Liver (tissue), 8 donors: ENCODE measurements at regions not wholly inside any gene's neighbourhood (a gene's known extent, or its start where the extent isn't known, plus 50 kb on each side); places are given as distances from the start of the nearest gene placed in this dataset.

Experiments
- DNase-seq: peaks from one replicate; pipeline ENCODE4 v3.0.0-alpha.2; 2017; ENCODE audit warnings: low spot score
- H3K27ac ChIP-seq, 2 donors: one replicate each; pipeline ENCODE4 v1.7.0; 2013; ENCODE audit warnings: inconsistent platforms in 2 of 2, low read length in 2 of 2, control low read depth in 1 of 2, low read depth in 1 of 2, mild to moderate bottlenecking in 1 of 2
- H3K27me3 ChIP-seq, 4 donors: one replicate each; pipeline versions ENCODE4 v1.6.1 to v1.7.0; 2013; ENCODE audit warnings: low read length in 3 of 4, inconsistent platforms in 1 of 4, mild to moderate bottlenecking in 1 of 4, moderate library complexity in 1 of 4; ENCODE audit not compliant: control insufficient read depth in 4 of 4, insufficient read depth in 4 of 4
- H3K36me3 ChIP-seq, 4 donors: one replicate each; pipeline versions ENCODE4 v1.6.1 to v1.7.0; 2013; ENCODE audit warnings: low read length in 3 of 4, mild to moderate bottlenecking in 3 of 4, low read depth in 1 of 4, moderate library complexity in 1 of 4; ENCODE audit not compliant: control insufficient read depth in 4 of 4, insufficient read depth in 3 of 4
- H3K4me1 ChIP-seq, 4 donors: one replicate each; pipeline versions ENCODE4 v1.6.1 to v1.7.0; 2013; ENCODE audit warnings: low read length in 3 of 4, mild to moderate bottlenecking in 3 of 4, moderate library complexity in 1 of 4; ENCODE audit not compliant: control insufficient read depth in 4 of 4, insufficient read depth in 4 of 4
- H3K4me3 ChIP-seq, 3 donors: one replicate each; pipeline versions ENCODE4 v1.6.1 to v1.7.0; 2013; ENCODE audit warnings: low read length in 3 of 3, control low read depth in 1 of 3, low read depth in 1 of 3, mild to moderate bottlenecking in 1 of 3
- H3K9ac ChIP-seq, 2 donors: one replicate each; pipeline ENCODE4 v1.7.0; 2013; ENCODE audit warnings: low read length in 2 of 2, mild to moderate bottlenecking in 2 of 2, moderate library complexity in 2 of 2, control low read depth in 1 of 2, low read depth in 1 of 2
- H3K9me3 ChIP-seq, 4 donors: one replicate each; pipeline versions ENCODE4 v1.6.1 to v1.7.0; 2013; ENCODE audit warnings: low read length in 3 of 4; ENCODE audit not compliant: control insufficient read depth in 4 of 4
- FOXA2 ChIP-seq: IDR thresholded peaks from 2 replicates; pipeline ENCODE4 v1.6.1; 2016; ENCODE audit warnings: antibody characterized with exemption
- GABPA ChIP-seq, 2 donors: IDR thresholded peaks in 1 of 2; conservative IDR thresholded peaks in 1 of 2; 2 replicates each; pipeline ENCODE4 v1.6.1; 2016; ENCODE audit warnings: antibody characterized with exemption in 2 of 2, mild to moderate bottlenecking in 1 of 2, moderate library complexity in 1 of 2
- HNF4G ChIP-seq: IDR thresholded peaks from 2 replicates; pipeline ENCODE4 v1.6.1; 2016; ENCODE audit warnings: antibody characterized with exemption
- JUND ChIP-seq, 2 donors: IDR thresholded peaks; 2 replicates each; pipeline ENCODE4 v1.6.1; 2016; ENCODE audit warnings: antibody characterized with exemption in 2 of 2
- NR2F2 ChIP-seq: IDR thresholded peaks from 2 replicates; pipeline ENCODE4 v1.6.1; 2016; ENCODE audit warnings: antibody characterized with exemption
- RAD21 ChIP-seq, 2 donors: IDR thresholded peaks; 2 replicates each; pipeline ENCODE4 v1.6.1; 2016; ENCODE audit warnings: antibody characterized with exemption in 2 of 2, mild to moderate bottlenecking in 2 of 2
- RXRA ChIP-seq, 2 donors: IDR thresholded peaks; 2 replicates each; pipeline ENCODE4 v1.6.1; 2017 to 2018; ENCODE audit warnings: antibody characterized with exemption in 2 of 2, mild to moderate bottlenecking in 1 of 2
- SP1 ChIP-seq: IDR thresholded peaks from 2 replicates; pipeline ENCODE4 v1.6.1; 2018; ENCODE audit warnings: antibody characterized with exemption, mild to moderate bottlenecking
- TAF1 ChIP-seq: conservative IDR thresholded peaks from 2 replicates; pipeline ENCODE4 v1.6.1; 2016; ENCODE audit warnings: antibody characterized with exemption, mild to moderate bottlenecking
- WGBS: extraction: QIAGEN DNeasy Blood & Tissue Kit; methylation state at CpG from one replicate; pipeline ENCODE4 v1.1.7; 2013; 5-methylcytosine and 5-hydroxymethylcytosine counted together
- TF ChIP-seq, protein P1 (sequence below): IDR thresholded peaks from 2 replicates; pipeline ENCODE4 v1.6.1; 2016; ENCODE audit warnings: antibody characterized with exemption
- TF ChIP-seq, protein P2 (sequence below): fragments of 150-350 bp; IDR thresholded peaks from 2 replicates; pipeline ENCODE4 v1.5.1; 2017; ENCODE audit warnings: improper control_type of control experiment, low read depth, low read length; ENCODE audit not compliant: missing input control
- TF ChIP-seq, protein P3 (sequence below): IDR thresholded peaks from 2 replicates; pipeline ENCODE4 v1.6.1; 2016; ENCODE audit warnings: antibody characterized with exemption
- TF ChIP-seq, protein P4 (sequence below): IDR thresholded peaks from 2 replicates; pipeline ENCODE4 v1.6.1; 2016; ENCODE audit warnings: antibody characterized with exemption, mild to moderate bottlenecking
- donor health status: healthy.
- donor health status: healthy.
- donor health status: healthy.
- donor health status: healthy.
- donor health status: healthy.

DNA sequence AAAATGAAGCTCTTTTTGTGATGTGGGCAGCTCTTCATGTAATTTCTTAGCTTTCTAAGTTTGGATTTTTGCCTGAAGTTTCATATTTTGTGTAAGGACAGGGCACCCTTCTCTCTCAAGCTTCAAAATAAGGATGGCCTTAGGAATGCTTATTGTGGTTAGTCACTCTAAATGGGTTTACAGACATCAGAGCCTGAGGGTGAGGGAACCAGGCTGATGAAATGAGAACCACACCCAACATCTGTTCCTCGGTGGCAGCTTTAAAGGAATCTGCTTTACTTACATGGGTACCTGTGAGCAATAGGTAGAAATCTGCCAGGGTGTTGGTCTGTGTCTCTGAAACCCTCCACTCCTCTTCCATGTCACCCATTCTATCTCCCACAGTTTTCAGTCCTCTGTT, 174.3 kb downstream of the EMX2 start (continued):
- TF ChIP-seq, protein P1, sequence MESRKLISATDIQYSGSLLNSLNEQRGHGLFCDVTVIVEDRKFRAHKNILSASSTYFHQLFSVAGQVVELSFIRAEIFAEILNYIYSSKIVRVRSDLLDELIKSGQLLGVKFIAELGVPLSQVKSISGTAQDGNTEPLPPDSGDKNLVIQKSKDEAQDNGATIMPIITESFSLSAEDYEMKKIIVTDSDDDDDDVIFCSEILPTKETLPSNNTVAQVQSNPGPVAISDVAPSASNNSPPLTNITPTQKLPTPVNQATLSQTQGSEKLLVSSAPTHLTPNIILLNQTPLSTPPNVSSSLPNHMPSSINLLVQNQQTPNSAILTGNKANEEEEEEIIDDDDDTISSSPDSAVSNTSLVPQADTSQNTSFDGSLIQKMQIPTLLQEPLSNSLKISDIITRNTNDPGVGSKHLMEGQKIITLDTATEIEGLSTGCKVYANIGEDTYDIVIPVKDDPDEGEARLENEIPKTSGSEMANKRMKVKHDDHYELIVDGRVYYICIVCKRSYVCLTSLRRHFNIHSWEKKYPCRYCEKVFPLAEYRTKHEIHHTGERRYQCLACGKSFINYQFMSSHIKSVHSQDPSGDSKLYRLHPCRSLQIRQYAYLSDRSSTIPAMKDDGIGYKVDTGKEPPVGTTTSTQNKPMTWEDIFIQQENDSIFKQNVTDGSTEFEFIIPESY, result no peak
- no peak for TF ChIP-seq NR2F2
- TF ChIP-seq, protein P2, sequence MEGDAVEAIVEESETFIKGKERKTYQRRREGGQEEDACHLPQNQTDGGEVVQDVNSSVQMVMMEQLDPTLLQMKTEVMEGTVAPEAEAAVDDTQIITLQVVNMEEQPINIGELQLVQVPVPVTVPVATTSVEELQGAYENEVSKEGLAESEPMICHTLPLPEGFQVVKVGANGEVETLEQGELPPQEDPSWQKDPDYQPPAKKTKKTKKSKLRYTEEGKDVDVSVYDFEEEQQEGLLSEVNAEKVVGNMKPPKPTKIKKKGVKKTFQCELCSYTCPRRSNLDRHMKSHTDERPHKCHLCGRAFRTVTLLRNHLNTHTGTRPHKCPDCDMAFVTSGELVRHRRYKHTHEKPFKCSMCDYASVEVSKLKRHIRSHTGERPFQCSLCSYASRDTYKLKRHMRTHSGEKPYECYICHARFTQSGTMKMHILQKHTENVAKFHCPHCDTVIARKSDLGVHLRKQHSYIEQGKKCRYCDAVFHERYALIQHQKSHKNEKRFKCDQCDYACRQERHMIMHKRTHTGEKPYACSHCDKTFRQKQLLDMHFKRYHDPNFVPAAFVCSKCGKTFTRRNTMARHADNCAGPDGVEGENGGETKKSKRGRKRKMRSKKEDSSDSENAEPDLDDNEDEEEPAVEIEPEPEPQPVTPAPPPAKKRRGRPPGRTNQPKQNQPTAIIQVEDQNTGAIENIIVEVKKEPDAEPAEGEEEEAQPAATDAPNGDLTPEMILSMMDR, result no peak
- no peak for TF ChIP-seq GABPA (IDR thresholded peaks at IDR 0.05 in 1 of 2, conservative IDR thresholded peaks at IDR 0.05 in 1 of 2)

DNA sequence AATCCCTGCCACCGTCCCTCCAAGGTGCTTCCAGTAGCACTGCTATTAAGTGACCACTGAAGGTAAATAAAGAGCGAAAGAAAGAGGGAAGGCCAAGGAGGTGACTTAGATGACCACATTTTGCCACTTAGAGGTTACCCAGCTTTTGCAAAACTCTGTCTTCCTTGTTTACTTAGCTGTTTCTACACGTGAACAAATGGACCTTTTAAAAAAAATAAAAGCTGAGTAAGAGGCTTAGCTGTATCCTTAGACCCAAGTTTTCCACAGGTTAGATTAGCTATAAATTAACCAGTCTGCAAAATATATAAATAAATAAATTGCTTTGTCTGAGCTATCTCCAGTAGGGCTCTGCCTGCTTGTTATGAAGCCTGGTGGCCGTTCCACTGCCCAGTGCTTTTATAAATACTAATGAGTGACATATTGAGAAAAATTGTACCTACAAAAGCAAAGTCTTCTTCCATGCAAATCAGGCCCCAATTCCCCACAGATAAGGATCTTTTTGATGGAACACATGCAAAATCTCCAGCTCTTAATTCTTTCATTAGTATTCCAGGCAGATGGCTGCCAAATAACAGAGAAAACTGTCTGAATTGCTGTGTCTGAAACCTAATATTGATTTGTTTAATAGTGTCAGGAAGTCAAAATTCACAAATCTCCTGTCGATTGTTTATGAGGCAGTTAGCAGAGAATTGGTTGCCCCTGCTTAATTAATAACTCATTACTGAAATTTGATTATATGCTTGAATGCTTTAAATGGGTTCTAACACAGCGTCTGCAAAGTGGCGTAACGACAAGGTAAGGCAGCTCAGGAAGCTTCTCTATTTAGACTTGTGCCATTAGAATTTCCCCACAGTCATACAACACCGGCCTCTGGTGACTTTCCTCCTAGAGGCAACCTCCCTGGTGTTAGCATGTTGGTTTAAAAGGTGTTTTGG, 176.7 kb downstream of the EMX2 start:
- H3K9me3 ChIP-seq, result peaks cover 0 to 9% (median 4%) of the 10 kb centered on the region in 4 donors
- H3K9ac ChIP-seq, result no peak overlapping the region
- no peak overlapping the region for H3K27ac ChIP-seq
- 52% methylated on average over 9 of the region's 9 CpGs for WGBS
- DNase-seq, result no peak
- H3K27me3 ChIP-seq, result peaks cover 0 to 6% (median 1%) of the 10 kb centered on the region in 4 donors
- H3K4me3 ChIP-seq, result no peak overlapping the region
- TF ChIP-seq TAF1 (no peak), FOXA2 (no peak), HNF4G (no peak), JUND (IDR thresholded peaks at IDR 0.05) (no peak), RAD21 (IDR thresholded peaks at IDR 0.05) (no peak), RXRA (IDR thresholded peaks at IDR 0.05) (no peak), SP1 (no peak)
- TF ChIP-seq, protein P3, sequence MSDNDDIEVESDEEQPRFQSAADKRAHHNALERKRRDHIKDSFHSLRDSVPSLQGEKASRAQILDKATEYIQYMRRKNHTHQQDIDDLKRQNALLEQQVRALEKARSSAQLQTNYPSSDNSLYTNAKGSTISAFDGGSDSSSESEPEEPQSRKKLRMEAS, result no peak
- TF ChIP-seq, protein P1, result no peak
- TF ChIP-seq, protein P4, sequence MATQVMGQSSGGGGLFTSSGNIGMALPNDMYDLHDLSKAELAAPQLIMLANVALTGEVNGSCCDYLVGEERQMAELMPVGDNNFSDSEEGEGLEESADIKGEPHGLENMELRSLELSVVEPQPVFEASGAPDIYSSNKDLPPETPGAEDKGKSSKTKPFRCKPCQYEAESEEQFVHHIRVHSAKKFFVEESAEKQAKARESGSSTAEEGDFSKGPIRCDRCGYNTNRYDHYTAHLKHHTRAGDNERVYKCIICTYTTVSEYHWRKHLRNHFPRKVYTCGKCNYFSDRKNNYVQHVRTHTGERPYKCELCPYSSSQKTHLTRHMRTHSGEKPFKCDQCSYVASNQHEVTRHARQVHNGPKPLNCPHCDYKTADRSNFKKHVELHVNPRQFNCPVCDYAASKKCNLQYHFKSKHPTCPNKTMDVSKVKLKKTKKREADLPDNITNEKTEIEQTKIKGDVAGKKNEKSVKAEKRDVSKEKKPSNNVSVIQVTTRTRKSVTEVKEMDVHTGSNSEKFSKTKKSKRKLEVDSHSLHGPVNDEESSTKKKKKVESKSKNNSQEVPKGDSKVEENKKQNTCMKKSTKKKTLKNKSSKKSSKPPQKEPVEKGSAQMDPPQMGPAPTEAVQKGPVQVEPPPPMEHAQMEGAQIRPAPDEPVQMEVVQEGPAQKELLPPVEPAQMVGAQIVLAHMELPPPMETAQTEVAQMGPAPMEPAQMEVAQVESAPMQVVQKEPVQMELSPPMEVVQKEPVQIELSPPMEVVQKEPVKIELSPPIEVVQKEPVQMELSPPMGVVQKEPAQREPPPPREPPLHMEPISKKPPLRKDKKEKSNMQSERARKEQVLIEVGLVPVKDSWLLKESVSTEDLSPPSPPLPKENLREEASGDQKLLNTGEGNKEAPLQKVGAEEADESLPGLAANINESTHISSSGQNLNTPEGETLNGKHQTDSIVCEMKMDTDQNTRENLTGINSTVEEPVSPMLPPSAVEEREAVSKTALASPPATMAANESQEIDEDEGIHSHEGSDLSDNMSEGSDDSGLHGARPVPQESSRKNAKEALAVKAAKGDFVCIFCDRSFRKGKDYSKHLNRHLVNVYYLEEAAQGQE, result no peak
- no peaks in the 10 kb centered on the region for H3K4me1 ChIP-seq
- no peaks in the 10 kb centered on the region for H3K36me3 ChIP-seq
